ENCODE measurements at regions not wholly inside any gene's neighbourhood (a gene's known extent, or its start where the extent isn't known, plus 50 kb on each side); places are given as distances from the start of the nearest gene placed in this dataset.

DNA sequence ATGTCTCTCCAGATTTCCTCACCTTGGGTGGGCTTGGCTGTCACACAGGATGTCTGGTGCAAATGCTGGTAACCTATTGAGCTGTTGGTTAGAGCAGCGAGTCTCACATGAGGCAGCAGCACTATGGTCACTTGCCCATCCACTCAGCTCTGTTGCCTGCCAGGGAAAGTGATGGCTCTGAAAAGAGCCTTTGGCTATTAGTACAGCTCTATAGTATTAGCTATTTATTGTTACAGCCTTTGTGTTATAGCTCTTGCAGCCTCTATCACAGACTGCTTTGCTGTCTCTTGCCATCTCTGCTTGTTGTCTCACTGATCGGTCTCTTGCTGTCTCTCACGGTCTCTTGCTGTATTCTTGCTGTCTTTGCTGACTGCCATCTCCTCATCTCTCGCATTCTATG lies 114.3 kb downstream of the MFSD1 start:
- H3K4me3 ChIP-seq (ENCODE audit: low read depth in 2 of 2, low read length in 1 of 2): no peak overlapping the region
- H3K9me2 ChIP-seq: no peaks in the 10 kb centered on the region
- ChIA-PET POLR2A (no interaction called here), CTCF (interaction anchor here (1.2 to 8.0 kb wide), 4 partner anchors 70 to 348 kb away, joined by 3 to 108 read pairs (median 22); no protein-coding TSS in a partner anchor)
- H3K27me3 ChIP-seq (ENCODE audit: insufficient read depth): no peaks in the 10 kb centered on the region
- H3K79me2 ChIP-seq (ENCODE audit: insufficient read depth): no peaks in the 10 kb centered on the region
- no peak for DNase-seq
- peaks cover 0 to 10% of the 10 kb centered on the region in 2 experiments; a peak in 2 of 4 replicates for H3K4me1 ChIP-seq (ENCODE audit: control insufficient read depth in 1 of 2, insufficient read depth in 2 of 2, low read depth in 1 of 2, low read length in 1 of 2)
- no peak overlapping the region for H3K27ac ChIP-seq (ENCODE audit: low read depth in 2 of 2, low read length in 1 of 2)
- no peak overlapping the region for H3K9ac ChIP-seq
- 74% methylated on average over 4 of the region's 4 CpGs for WGBS (ENCODE audit: low lambda C conversion rate)
- no peak overlapping the region; the same call in 1 of the 2 replicates for H2AFZ ChIP-seq (ENCODE audit: low read depth)
- H3K36me3 ChIP-seq (replicated peaks in 1 of 2; ENCODE audit: control insufficient read depth in 1 of 2, insufficient read depth in 2 of 2, low read length in 1 of 2): no peaks in the 10 kb centered on the region
- no peak overlapping the region for H3K4me2 ChIP-seq
- no peaks in the 10 kb centered on the region for H3K9me3 ChIP-seq
- no peaks in the 10 kb centered on the region for H3F3A ChIP-seq (replicated peaks; ENCODE audit: insufficient read depth)
- no peaks in the 10 kb centered on the region for H4K20me1 ChIP-seq (ENCODE audit: insufficient read depth)
- TF ChIP-seq RXRA (IDR thresholded peaks at IDR 0.05; ENCODE audit: borderline replicate concordance, low read depth) (no peak), MEF2A (IDR thresholded peaks at IDR 0.05; ENCODE audit: borderline replicate concordance, low read depth) (no peak), CHD2 (IDR thresholded peaks at IDR 0.05; ENCODE audit: low read length, partially characterized antibody) (no peak), FOSL2 (IDR thresholded peaks at IDR 0.05; ENCODE audit: borderline replicate concordance, low read depth) (no peak), USF1 (IDR thresholded peaks at IDR 0.05; ENCODE audit: borderline replicate concordance, low read depth) (no peak), FOXJ3 (CRISPR knock-in tag; IDR thresholded peaks at IDR 0.05) (no peak), FOXM1 (IDR thresholded peaks at IDR 0.05; ENCODE audit: low read depth) (no peak), GABPA (IDR thresholded peaks at IDR 0.05; ENCODE audit: low read depth) (no peak), TCF12 (IDR thresholded peaks at IDR 0.05) (no peak), NFIC (IDR thresholded peaks at IDR 0.05; ENCODE audit: borderline replicate concordance) (no peak), SMC3 (IDR thresholded peaks at IDR 0.05; ENCODE audit: low read depth, low read length) (no peak), SIN3A (IDR thresholded peaks at IDR 0.05; ENCODE audit: borderline replicate concordance, low read depth, low read length) (no peak)
- TF ChIP-seq, protein P1, sequence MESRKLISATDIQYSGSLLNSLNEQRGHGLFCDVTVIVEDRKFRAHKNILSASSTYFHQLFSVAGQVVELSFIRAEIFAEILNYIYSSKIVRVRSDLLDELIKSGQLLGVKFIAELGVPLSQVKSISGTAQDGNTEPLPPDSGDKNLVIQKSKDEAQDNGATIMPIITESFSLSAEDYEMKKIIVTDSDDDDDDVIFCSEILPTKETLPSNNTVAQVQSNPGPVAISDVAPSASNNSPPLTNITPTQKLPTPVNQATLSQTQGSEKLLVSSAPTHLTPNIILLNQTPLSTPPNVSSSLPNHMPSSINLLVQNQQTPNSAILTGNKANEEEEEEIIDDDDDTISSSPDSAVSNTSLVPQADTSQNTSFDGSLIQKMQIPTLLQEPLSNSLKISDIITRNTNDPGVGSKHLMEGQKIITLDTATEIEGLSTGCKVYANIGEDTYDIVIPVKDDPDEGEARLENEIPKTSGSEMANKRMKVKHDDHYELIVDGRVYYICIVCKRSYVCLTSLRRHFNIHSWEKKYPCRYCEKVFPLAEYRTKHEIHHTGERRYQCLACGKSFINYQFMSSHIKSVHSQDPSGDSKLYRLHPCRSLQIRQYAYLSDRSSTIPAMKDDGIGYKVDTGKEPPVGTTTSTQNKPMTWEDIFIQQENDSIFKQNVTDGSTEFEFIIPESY (IDR thresholded peaks at IDR 0.05; ENCODE audit: borderline replicate concordance, low read depth): no peak

- ChIA-PET CTCF (interaction anchor here (0.6 to 8.0 kb wide), 35 partner anchors 9 to 880 kb away, joined by 3 to 108 read pairs (median 4); partner anchors contain the start of gene MFSD1), POLR2A (no interaction called here)
- Histone ChIP-seq H4K20me1 (ENCODE audit: insufficient read depth) (no peaks in the 10 kb centered on the region), H3K27ac (ENCODE audit: low read depth in 2 of 2, low read length in 1 of 2) (no peak overlapping the region; a peak in 1 of 4 replicates), H3K4me3 (ENCODE audit: low read depth in 2 of 2, low read length in 1 of 2) (no peak overlapping the region), H3K79me2 (ENCODE audit: insufficient read depth) (no peaks in the 10 kb centered on the region), H3K9me2 (no peaks in the 10 kb centered on the region), H3K27me3 (ENCODE audit: insufficient read depth) (no peaks in the 10 kb centered on the region), H2AFZ (ENCODE audit: low read depth) (no peak overlapping the region; the same call in 1 of the 2 replicates), H3F3A (replicated peaks; ENCODE audit: insufficient read depth) (no peaks in the 10 kb centered on the region), H3K4me2 (no peak overlapping the region), H3K4me1 (ENCODE audit: control insufficient read depth in 1 of 2, insufficient read depth in 2 of 2, low read depth in 1 of 2, low read length in 1 of 2) (peaks cover 0 to 10% of the 10 kb centered on the region in 2 experiments; a peak in 2 of 4 replicates), H3K36me3 (replicated peaks in 1 of 2; ENCODE audit: control insufficient read depth in 1 of 2, insufficient read depth in 2 of 2, low read length in 1 of 2) (no peaks in the 10 kb centered on the region), H3K9ac (no peak overlapping the region), H3K9me3 (no peaks in the 10 kb centered on the region)
- WGBS (ENCODE audit: low lambda C conversion rate): 18% methylated on average over 3 of the region's 3 CpGs
- DNase-seq: peak; percentile 58
- peak; percentile 21; the same call in 1 of the 2 replicates for TF ChIP-seq RFX5 (IDR thresholded peaks at IDR 0.05; ENCODE audit: low read length)
- peak; percentile 88 for TF ChIP-seq SMC3 (IDR thresholded peaks at IDR 0.05; ENCODE audit: low read depth, low read length)
- TF ChIP-seq, protein P2, sequence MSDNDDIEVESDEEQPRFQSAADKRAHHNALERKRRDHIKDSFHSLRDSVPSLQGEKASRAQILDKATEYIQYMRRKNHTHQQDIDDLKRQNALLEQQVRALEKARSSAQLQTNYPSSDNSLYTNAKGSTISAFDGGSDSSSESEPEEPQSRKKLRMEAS (IDR thresholded peaks at IDR 0.05; ENCODE audit: low read depth): no peak
- TF ChIP-seq EP300 (IDR thresholded peaks at IDR 0.05; ENCODE audit: borderline replicate concordance in 1 of 2, low read depth in 1 of 2, low read length in 1 of 2): 0 out of 4 replicates have a peak, but pooled peaks of 1 of the 2 experiments have one; percentile 17
- TF ChIP-seq TEAD4 (IDR thresholded peaks at IDR 0.05; ENCODE audit: borderline replicate concordance, insufficient read depth): no peak
- peak; percentile 83 for TF ChIP-seq CTCF (IDR thresholded peaks at IDR 0.05)
- TF ChIP-seq RAD21 (IDR thresholded peaks at IDR 0.05; ENCODE audit: low read length): peak; percentile 83
Observed at GRCh38 chr3:158918008-158918407, 116.2 kb downstream of the MFSD1 start.
